LNCAP (cell line): ENCODE measurements at regions not wholly inside any gene's neighbourhood (a gene's known extent, or its start where the extent isn't known, plus 50 kb on each side); places are given as distances from the start of the nearest gene placed in this dataset.

Source experiments
- CTCF ChIP-seq: fragments of 450-650 bp; IDR thresholded peaks from 2 replicates; pipeline ENCODE4 v1.5.1; 2017; ENCODE audit warnings: mild to moderate bottlenecking

- no peak for TF ChIP-seq CTCF
These were observed 119.4 kb upstream of the KIF5B start for GRCh38 chr10:32175629-32176028.

GRCh38 chr10:32174349-32174893 is 118.2 kb upstream of the KIF5B start:
- no peak for TF ChIP-seq CTCF

DNA sequence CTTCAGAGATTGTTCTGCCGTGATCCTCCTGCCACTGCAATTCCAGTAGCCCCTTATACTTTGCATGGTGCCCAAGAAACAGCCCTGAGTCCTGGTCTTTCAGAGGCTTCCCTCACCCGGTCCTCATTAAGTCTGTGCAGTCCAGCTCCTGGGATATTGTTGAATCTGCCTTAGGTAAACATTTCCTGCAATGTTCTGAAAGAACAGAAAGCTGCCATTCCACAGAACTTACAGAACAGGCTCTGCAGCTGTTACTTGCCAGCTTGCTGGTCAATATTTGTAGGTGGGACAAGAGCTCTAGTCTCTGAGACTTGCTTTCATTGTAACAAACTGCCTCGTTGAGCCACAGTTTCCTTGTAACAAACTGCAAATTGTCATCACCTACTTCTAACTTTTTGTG is 115.0 kb upstream of the KIF5B start:
- TF ChIP-seq CTCF = no peak

DNA sequence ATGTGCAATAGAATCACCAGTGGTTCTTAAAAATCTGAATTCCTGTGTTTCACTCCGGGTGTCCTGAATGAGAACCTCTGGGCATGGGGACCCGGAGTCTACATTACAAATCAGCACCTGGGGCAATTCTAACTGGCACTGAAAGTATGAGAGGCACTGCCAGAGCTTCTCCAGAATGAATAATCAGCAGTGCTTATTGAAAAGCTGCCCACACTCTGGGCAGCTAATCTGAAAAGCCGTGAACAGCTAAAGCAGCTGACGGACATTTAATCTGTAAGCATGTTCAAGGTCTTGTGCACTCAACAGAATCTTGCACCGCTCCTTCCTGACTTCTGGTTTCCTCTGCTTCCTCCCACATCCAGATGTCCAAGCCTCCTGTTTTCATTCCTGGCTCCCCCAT is 113.3 kb upstream of the KIF5B start:
- TF ChIP-seq CTCF = no peak

DNA sequence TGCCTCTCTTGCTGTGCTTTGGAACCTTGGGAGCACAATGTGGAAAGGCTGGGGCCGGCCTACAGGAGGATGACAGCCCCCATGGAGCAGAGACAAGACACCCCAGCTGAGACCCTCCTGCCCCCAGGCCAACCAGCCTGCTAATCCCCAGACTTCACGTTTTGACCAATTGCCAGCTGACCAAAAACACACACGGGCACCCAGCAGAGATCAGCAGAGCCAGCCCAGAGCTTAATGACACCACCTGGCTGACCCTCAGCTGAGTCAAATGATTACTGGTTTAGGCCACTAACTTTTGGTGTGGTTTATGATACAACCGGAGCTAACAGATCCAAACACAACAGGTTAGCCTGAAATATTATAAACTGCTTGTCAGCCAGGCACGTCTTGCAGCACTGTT is 111.2 kb upstream of the KIF5B start:
- no peak for TF ChIP-seq CTCF

DNA sequence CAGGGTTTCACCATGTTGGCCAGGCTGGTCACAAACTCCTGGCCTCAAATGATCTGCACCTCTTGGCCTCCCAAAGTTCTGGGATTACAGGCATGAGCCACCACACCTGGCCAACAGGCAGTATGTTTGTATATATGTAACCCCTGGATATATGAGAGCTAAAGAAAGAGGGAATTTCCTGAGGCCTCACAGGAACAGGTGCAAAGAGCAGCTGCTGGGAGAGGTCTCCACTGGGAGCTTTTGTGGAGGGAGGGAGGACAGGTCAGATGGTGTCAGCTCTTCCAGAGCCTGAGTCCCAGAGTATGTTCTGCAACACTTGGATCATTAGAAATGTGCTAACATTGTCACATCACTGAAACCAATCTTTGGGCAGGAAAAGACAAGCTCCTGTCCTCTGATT is 110.1 kb upstream of the KIF5B start:
- no peak for TF ChIP-seq CTCF

DNA sequence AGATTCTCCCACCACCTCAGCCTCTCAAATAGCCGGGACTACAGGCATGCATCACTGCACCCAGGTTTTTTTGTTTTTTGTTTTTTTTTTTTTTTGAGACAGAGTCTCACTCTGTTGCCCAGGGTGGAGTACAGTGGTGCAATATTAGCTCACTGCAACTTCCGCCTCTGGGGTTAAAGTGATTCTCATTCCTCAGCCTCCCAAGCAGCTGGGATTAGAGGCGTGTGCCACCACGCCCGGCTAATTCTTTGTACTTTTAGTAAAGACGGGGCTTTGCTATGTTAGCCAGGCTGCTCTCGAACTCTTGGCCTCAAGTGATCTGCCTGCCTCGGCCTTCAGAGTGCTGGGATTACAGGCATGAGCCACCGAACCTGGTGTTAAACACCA is 107.5 kb upstream of the KIF5B start:
- TF ChIP-seq CTCF = no peak

DNA sequence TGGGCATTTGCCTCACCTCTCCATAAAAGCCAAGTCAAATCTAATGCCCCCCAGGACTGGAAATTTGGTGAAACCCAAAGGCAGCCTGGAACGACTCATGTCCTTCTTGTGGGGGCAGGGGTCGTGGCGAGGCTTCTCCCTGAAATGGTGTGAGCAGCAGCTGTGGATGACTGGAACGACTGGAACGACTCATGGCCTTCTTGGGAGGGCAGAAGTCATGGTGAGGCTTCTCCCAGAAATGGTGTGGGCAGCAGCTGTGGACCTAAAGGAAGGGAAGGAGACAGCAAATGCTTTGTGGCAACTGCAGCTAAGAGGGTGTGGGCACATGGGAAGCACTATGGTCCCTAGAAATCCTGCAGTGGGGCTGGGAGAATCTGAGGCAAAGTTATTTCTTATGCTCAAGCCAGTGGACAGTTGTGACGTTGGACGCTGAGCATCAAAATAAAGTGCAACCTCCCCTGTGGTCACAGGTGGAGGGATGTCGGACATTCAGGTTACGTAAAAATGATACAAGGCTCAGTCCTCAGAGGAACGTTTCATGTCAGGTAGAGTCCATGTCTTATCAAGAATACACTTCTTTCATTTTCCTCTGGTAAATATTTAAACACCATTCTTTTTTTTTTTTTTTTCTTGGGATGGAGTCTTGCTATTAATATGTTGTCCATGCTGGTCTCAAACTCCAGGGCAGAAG is 107.0 kb upstream of the KIF5B start:
- TF ChIP-seq CTCF = no peak
